HepG2 (cell line): ENCODE measurements at regions not wholly inside any gene's neighbourhood (a gene's known extent, or its start where the extent isn't known, plus 50 kb on each side); places are given as distances from the start of the nearest gene placed in this dataset.

Experiments
- ATAC-seq: fragments of 200-7000 bp; cut with Tn5 transposase; 3 replicates; pipeline ENCODE4 v1.9.1; 2020; ENCODE audit warnings: mild to moderate bottlenecking, moderate library complexity
- BruUV-seq: library from RNA; stranded (reverse); fragments of 400-500 nt; replicated peaks from 2 replicates; lab custom pipeline; 2021; lab: Mats Ljungman, UMichigan
- CTCF ChIA-PET: fragments of 300-600 bp; formaldehyde crosslinking; extraction: SDS; loops from one replicate; lab custom pipeline; 2021; ENCODE audit warnings: low total read pairs, inconsistent platforms, low intra/inter-chr PET ratio; lab: Yijun Ruan, JAX
- POLR2A ChIA-PET: fragments of 350-600 bp; sonication (Branson Sonifier 250); formaldehyde crosslinking; loops from one replicate; lab custom pipeline; 2020; ENCODE audit warnings: antibody characterized with exemption, inconsistent platforms; lab: Yijun Ruan, JAX
- DNase-seq: peaks from one replicate; pipeline ENCODE4 v3.0.0-alpha.2; 2015; ENCODE audit warnings: low spot score
- FAIRE-seq: peaks from 3 replicates; lab custom pipeline; 2011; peaks lifted over from hg19 to GRCh38; lab: Jason Lieb, UNC
- H2AFZ ChIP-seq: one replicate; pipeline ENCODE4 v1.6.1; 2011; ENCODE audit warnings: low read length, inconsistent platforms
- H3K27ac ChIP-seq: fragments of 300-600 bp; 3 replicates; pipeline ENCODE4 v1.8.0; 2011; ENCODE audit warnings: mixed run types, mild to moderate bottlenecking, mixed read lengths, low read length, inconsistent platforms; ENCODE audit not compliant: insufficient read depth; ENCODE audit errors: extremely low read length
- H3K27me3 ChIP-seq, 2 experiments: fragments of 200-600 bp in 1 of 2; 2 replicates in 1 of 2; 3 replicates in 1 of 2; pipeline versions ENCODE4 v1.6.0 to v1.8.0; 2011; ENCODE audit warnings: low read length in 2 of 2, mild to moderate bottlenecking in 2 of 2, moderate library complexity in 2 of 2, inconsistent platforms in 1 of 2; ENCODE audit not compliant: insufficient read depth in 2 of 2, control insufficient read depth in 1 of 2
- H3K36me3 ChIP-seq, 2 experiments: fragments of 200-600 bp in 1 of 2; replicated peaks in 1 of 2; 2 replicates in 1 of 2; 3 replicates in 1 of 2; pipeline versions ENCODE4 v1.5.1 to v1.8.0; 2011; ENCODE audit warnings: low read length in 2 of 2, inconsistent platforms in 1 of 2; ENCODE audit not compliant: insufficient read depth in 2 of 2, control insufficient read depth in 1 of 2
- H3K4me1 ChIP-seq: 2 replicates; pipeline ENCODE4 v1.5.1; 2012; ENCODE audit warnings: low read length, inconsistent platforms; ENCODE audit not compliant: insufficient read depth
- H3K4me2 ChIP-seq: 2 replicates; pipeline ENCODE4 v1.6.0; 2011; ENCODE audit warnings: low read depth, low read length, inconsistent platforms
- H3K4me3 ChIP-seq, 3 experiments: fragments of 200-600 bp in 1 of 3; sonication (generic), shearing (Covaris generic) in 1 of 3; replicated peaks in 1 of 3; 2 replicates each; pipeline ENCODE4 v1.5.1; 2011 to 2016; ENCODE audit warnings: low read length in 3 of 3, inconsistent platforms in 2 of 3, low read depth in 2 of 3, mild to moderate bottlenecking in 2 of 3, control low read depth in 1 of 3, mixed read lengths in 1 of 3; ENCODE audit not compliant: insufficient read depth in 1 of 3
- H3K79me2 ChIP-seq: one replicate; pipeline ENCODE4 v1.6.1; 2011; ENCODE audit warnings: low read length, inconsistent platforms; ENCODE audit not compliant: insufficient read depth
- H3K9ac ChIP-seq: 2 replicates; pipeline ENCODE4 v1.6.0; 2011; ENCODE audit warnings: mild to moderate bottlenecking, low read depth, low read length, inconsistent platforms; ENCODE audit not compliant: insufficient read depth
- H3K9me3 ChIP-seq: 2 replicates; pipeline ENCODE4 v1.5.1; 2012; ENCODE audit warnings: mild to moderate bottlenecking, low read length
- H4K20me1 ChIP-seq: 2 replicates; pipeline ENCODE4 v1.6.0; 2011; ENCODE audit warnings: inconsistent platforms, mild to moderate bottlenecking, low read length, moderate library complexity; ENCODE audit not compliant: insufficient read depth
- ATM ChIP-seq: fragments of 450-650 bp; IDR thresholded peaks from 2 replicates; pipeline ENCODE4 v1.7.1; 2017; ENCODE audit warnings: mild to moderate bottlenecking, borderline replicate concordance
- CREB1 ChIP-seq, 2 experiments: fragments of 450-650 bp in 1 of 2; IDR thresholded peaks; 2 replicates each; pipeline ENCODE4 v1.6.1; 2016 to 2017; ENCODE audit warnings: control low read depth in 1 of 2, mild to moderate bottlenecking in 1 of 2, missing compliant biosample characterization in 1 of 2, missing genetic modification characterization in 1 of 2
- MAFF ChIP-seq: IDR thresholded peaks from 2 replicates; pipeline ENCODE4 v1.6.1; 2011; ENCODE audit warnings: low read depth, low read length, improper control_type of control experiment
- MAFK ChIP-seq, 2 experiments: IDR thresholded peaks in 1 of 2; conservative IDR thresholded peaks in 1 of 2; 2 replicates each; pipeline ENCODE4 v1.6.1; 2011; ENCODE audit warnings: improper control_type of control experiment in 2 of 2, low read length in 2 of 2
- MTF2 ChIP-seq: sonication (generic); formaldehyde crosslinking; IDR thresholded peaks from 2 replicates; pipeline ENCODE4 v1.5.0; 2020; ENCODE audit warnings: missing genetic modification reagents, borderline replicate concordance
- STAT5B ChIP-seq: sonication (generic); formaldehyde crosslinking; IDR thresholded peaks from 2 replicates; pipeline ENCODE4 v1.4.0; 2020; ENCODE audit warnings: missing genetic modification reagents
- ZNF652 ChIP-seq: IDR thresholded peaks from 2 replicates; pipeline ENCODE4 v1.6.1; 2016; ENCODE audit warnings: low read depth, borderline replicate concordance
- WGBS: methylation state at CpG from one replicate; pipeline ENCODE4 v1.1.6; 2017; ENCODE audit warnings: low lambda C conversion rate; 5-methylcytosine and 5-hydroxymethylcytosine counted together
- in situ Hi-C: cut with HindIII; loops from 2 replicates; pipeline ENCODE4 v1.10.0; 2017; ENCODE audit warnings: low pct_unique_long_range_greater_than_20kb; ENCODE audit not compliant: extremely low pct_ligation_motif_present
- intact Hi-C: fragments of 100-400 bp; cut with micrococcal nuclease; formaldehyde crosslinking; loops from one replicate; pipeline ENCODE4 v1.10.0; 2022; ENCODE audit not compliant: unreplicated experiment

- Histone ChIP-seq H3K4me2 (no peak overlapping the region), H3K79me2 (no peaks in the 10 kb centered on the region), H3K27ac (no peak overlapping the region), H3K4me3 (no peak overlapping the region), H3K9me3 (no peaks in the 10 kb centered on the region), H3K27me3 (no peaks in the 10 kb centered on the region), H3K36me3 (no peaks in the 10 kb centered on the region), H3K4me1 (no peaks in the 10 kb centered on the region), H2AFZ (no peak overlapping the region), H4K20me1 (no peaks in the 10 kb centered on the region), H3K9ac (no peak overlapping the region)
- FAIRE-seq (no peak), DNase-seq (no peak), ATAC-seq (no peak)
- in situ Hi-C loops: no loop called here
- peak; percentile 62 for TF ChIP-seq MAFF
- no peak for TF ChIP-seq CREB1 (IDR thresholded peaks at IDR 0.05)
- no peak for TF ChIP-seq CREB1 (CRISPR knock-in tag; IDR thresholded peaks at IDR 0.05)
- no peak for TF ChIP-seq ATM
- no peak for TF ChIP-seq MTF2 (CRISPR knock-in tag)
- peak; percentile 71 to 80; a peak in 3 of 4 replicates for TF ChIP-seq MAFK (conservative IDR thresholded peaks at IDR 0.05 in 1 of 2, IDR thresholded peaks at IDR 0.05 in 1 of 2; ENCODE audit: low read length in 2 of 2)
- no peak for TF ChIP-seq ZNF652 (CRISPR knock-in tag)
- no TSS peak for BruUV-seq
- ChIA-PET CTCF (no interaction called here), POLR2A (no interaction called here)
- WGBS: 2% methylated on average over 1 of the region's 1 CpG
- intact Hi-C loops: no loop called here
Measured at GRCh38 chr4:161172396-161173026, 991.3 kb downstream of the FSTL5 start.

- no peak overlapping the region for H3K27ac ChIP-seq
- ChIA-PET POLR2A (no interaction called here), CTCF (no interaction called here)
- no peak overlapping the region for H2AFZ ChIP-seq
- no TSS peak for BruUV-seq
- FAIRE-seq (no peak), ATAC-seq (no peak), DNase-seq (no peak)
- no peak for TF ChIP-seq STAT5B (CRISPR knock-in tag)
- no peaks in the 10 kb centered on the region for H3K36me3 ChIP-seq
- no peaks in the 10 kb centered on the region for H3K4me1 ChIP-seq
- in situ Hi-C loops: no loop called here
- no peaks in the 10 kb centered on the region for H3K9me3 ChIP-seq
- intact Hi-C loops: no loop called here
- no peak overlapping the region for H3K4me2 ChIP-seq
- no peak overlapping the region for H3K4me3 ChIP-seq
- no peak overlapping the region for H3K9ac ChIP-seq
- no peaks in the 10 kb centered on the region for H3K79me2 ChIP-seq
- H3K27me3 ChIP-seq: no peaks in the 10 kb centered on the region
- H4K20me1 ChIP-seq: no peaks in the 10 kb centered on the region
Measured at GRCh38 chr4:161167539-161167938, 996.3 kb downstream of the FSTL5 start.
